ENCODE measurements at regions not wholly inside any gene's neighbourhood (a gene's known extent, or its start where the extent isn't known, plus 50 kb on each side); places are given as distances from the start of the nearest gene placed in this dataset.

DNA sequence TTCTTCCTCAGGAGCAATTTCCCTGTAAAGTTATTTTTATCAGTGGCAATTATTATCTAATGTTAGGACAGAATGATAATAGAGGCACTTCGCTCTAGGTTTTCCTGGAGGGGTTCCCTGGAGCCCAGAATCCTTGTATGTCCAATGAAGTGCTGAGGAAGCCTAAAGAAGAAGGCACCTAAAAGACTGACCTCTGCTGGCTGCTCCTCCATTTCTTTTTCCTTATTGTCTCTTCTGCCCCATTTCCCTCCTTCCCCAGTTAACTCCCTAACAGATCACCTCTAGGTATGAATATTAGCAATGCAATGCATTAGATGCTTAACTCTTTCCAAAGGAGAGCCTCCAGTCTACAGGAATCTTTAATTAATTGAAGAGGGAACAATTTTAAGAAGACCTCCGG, 985.4 kb downstream of the DIAPH3 start:
- Histone ChIP-seq H3K27me3 (ENCODE audit: low read length) (no peaks in the 10 kb centered on the region), H3K36me3 (ENCODE audit: insufficient read depth, low read length) (no peaks in the 10 kb centered on the region), H2AFZ (ENCODE audit: low read length) (no peak overlapping the region), H3K4me1 (ENCODE audit: low read length) (no peaks in the 10 kb centered on the region), H3K27ac (ENCODE audit: low read length) (no peak overlapping the region), H3K9me3 (ENCODE audit: low read length) (no peaks in the 10 kb centered on the region), H3K4me3 (ENCODE audit: low read length) (no peak overlapping the region), H3K9ac (ENCODE audit: low read length) (no peak overlapping the region), H3K9me2 (replicated peaks; ENCODE audit: insufficient read depth, low read length) (no peaks in the 10 kb centered on the region), H3K79me2 (ENCODE audit: low read length) (no peaks in the 10 kb centered on the region), H4K20me1 (ENCODE audit: insufficient read depth, low read depth, low read length) (no peaks in the 10 kb centered on the region), H3K4me2 (ENCODE audit: low read depth, low read length, poor library complexity, severe bottlenecking) (no peak overlapping the region)
- DNase-seq, result no peak

GRCh38 chr13:59182241-59182640, 981.5 kb downstream of the DIAPH3 start:
- H3K9ac ChIP-seq (ENCODE audit: low read length), result no peak overlapping the region
- no peaks in the 10 kb centered on the region for H4K20me1 ChIP-seq (ENCODE audit: insufficient read depth, low read depth, low read length)
- H3K9me2 ChIP-seq (replicated peaks; ENCODE audit: insufficient read depth, low read length), result no peaks in the 10 kb centered on the region
- H3K4me3 ChIP-seq (ENCODE audit: low read length), result no peak overlapping the region
- no peak for DNase-seq
- H3K9me3 ChIP-seq (ENCODE audit: low read length), result peaks cover 4% of the 10 kb centered on the region; the same call in 1 of the 2 replicates
- no peak overlapping the region for H3K4me2 ChIP-seq (ENCODE audit: low read depth, low read length, poor library complexity, severe bottlenecking)
- H2AFZ ChIP-seq (ENCODE audit: low read length), result no peak overlapping the region
- no peaks in the 10 kb centered on the region for H3K4me1 ChIP-seq (ENCODE audit: low read length)
- H3K27me3 ChIP-seq (ENCODE audit: low read length), result no peaks in the 10 kb centered on the region
- no peaks in the 10 kb centered on the region for H3K36me3 ChIP-seq (ENCODE audit: insufficient read depth, low read length)
- H3K79me2 ChIP-seq (ENCODE audit: low read length), result no peaks in the 10 kb centered on the region
- no peak overlapping the region for H3K27ac ChIP-seq (ENCODE audit: low read length)

- DNase-seq, result no peak
- no peak overlapping the region for H2AFZ ChIP-seq (ENCODE audit: low read length)
- H3K9me2 ChIP-seq (replicated peaks; ENCODE audit: insufficient read depth, low read length), result no peaks in the 10 kb centered on the region
- no peak overlapping the region for H3K4me2 ChIP-seq (ENCODE audit: low read depth, low read length, poor library complexity, severe bottlenecking)
- no peaks in the 10 kb centered on the region for H4K20me1 ChIP-seq (ENCODE audit: insufficient read depth, low read depth, low read length)
- no peak overlapping the region for H3K9ac ChIP-seq (ENCODE audit: low read length)
- H3K9me3 ChIP-seq (ENCODE audit: low read length), result no peaks in the 10 kb centered on the region
- H3K4me1 ChIP-seq (ENCODE audit: low read length), result no peaks in the 10 kb centered on the region
- H3K27me3 ChIP-seq (ENCODE audit: low read length), result no peaks in the 10 kb centered on the region
- H3K79me2 ChIP-seq (ENCODE audit: low read length), result no peaks in the 10 kb centered on the region
- H3K4me3 ChIP-seq (ENCODE audit: low read length), result no peak overlapping the region
- H3K27ac ChIP-seq (ENCODE audit: low read length), result no peak overlapping the region
- no peaks in the 10 kb centered on the region for H3K36me3 ChIP-seq (ENCODE audit: insufficient read depth, low read length)
Measured at GRCh38 chr13:59197397-59197796, 966.3 kb downstream of the DIAPH3 start.

DNA sequence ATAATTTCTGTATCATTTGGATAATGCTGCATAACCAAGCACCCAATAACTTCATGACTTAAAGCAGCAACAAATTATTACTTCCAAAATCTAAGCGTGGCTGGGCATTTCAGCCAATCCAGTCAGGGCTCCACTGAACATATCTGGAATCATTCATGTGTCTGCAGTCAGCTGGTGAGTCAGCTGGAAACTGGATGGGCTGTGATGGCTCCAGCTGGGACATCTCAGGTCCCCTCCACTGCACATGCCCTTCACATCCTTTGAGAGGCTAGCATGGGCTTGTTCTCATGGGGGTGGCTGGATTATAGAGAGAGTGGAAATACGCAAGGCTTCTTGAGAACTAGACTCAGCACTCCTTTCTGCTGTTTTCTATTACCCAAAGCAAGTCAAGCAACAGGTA, 961.9 kb downstream of the DIAPH3 start:
- Histone ChIP-seq H4K20me1 (ENCODE audit: insufficient read depth, low read depth, low read length) (no peaks in the 10 kb centered on the region), H3K4me3 (ENCODE audit: low read length) (no peak overlapping the region), H3K36me3 (ENCODE audit: insufficient read depth, low read length) (no peaks in the 10 kb centered on the region), H3K9me3 (ENCODE audit: low read length) (no peaks in the 10 kb centered on the region), H3K79me2 (ENCODE audit: low read length) (no peaks in the 10 kb centered on the region), H3K27me3 (ENCODE audit: low read length) (no peaks in the 10 kb centered on the region), H3K9ac (ENCODE audit: low read length) (no peak overlapping the region), H3K4me1 (ENCODE audit: low read length) (no peaks in the 10 kb centered on the region), H3K27ac (ENCODE audit: low read length) (no peak overlapping the region), H3K9me2 (replicated peaks; ENCODE audit: insufficient read depth, low read length) (no peaks in the 10 kb centered on the region), H3K4me2 (ENCODE audit: low read depth, low read length, poor library complexity, severe bottlenecking) (no peak overlapping the region), H2AFZ (ENCODE audit: low read length) (no peak overlapping the region)
- no peak for DNase-seq

GRCh38 chr13:59203855-59204254, 959.9 kb downstream of the DIAPH3 start:
- Histone ChIP-seq H3K36me3 (ENCODE audit: insufficient read depth, low read length) (no peaks in the 10 kb centered on the region), H3K79me2 (ENCODE audit: low read length) (no peaks in the 10 kb centered on the region), H3K9ac (ENCODE audit: low read length) (no peak overlapping the region), H2AFZ (ENCODE audit: low read length) (no peak overlapping the region), H3K27me3 (ENCODE audit: low read length) (no peaks in the 10 kb centered on the region), H3K4me1 (ENCODE audit: low read length) (no peaks in the 10 kb centered on the region), H3K4me2 (ENCODE audit: low read depth, low read length, poor library complexity, severe bottlenecking) (no peak overlapping the region), H4K20me1 (ENCODE audit: insufficient read depth, low read depth, low read length) (no peaks in the 10 kb centered on the region), H3K9me3 (ENCODE audit: low read length) (no peaks in the 10 kb centered on the region), H3K27ac (ENCODE audit: low read length) (no peak overlapping the region), H3K4me3 (ENCODE audit: low read length) (no peak overlapping the region), H3K9me2 (replicated peaks; ENCODE audit: insufficient read depth, low read length) (no peaks in the 10 kb centered on the region)
- no peak for DNase-seq

- no peaks in the 10 kb centered on the region for H3K79me2 ChIP-seq (ENCODE audit: low read length)
- H3K9me3 ChIP-seq (ENCODE audit: low read length), result no peaks in the 10 kb centered on the region
- no peak for DNase-seq
- no peak overlapping the region for H3K4me3 ChIP-seq (ENCODE audit: low read length)
- no peaks in the 10 kb centered on the region for H3K4me1 ChIP-seq (ENCODE audit: low read length)
- no peak overlapping the region for H3K9ac ChIP-seq (ENCODE audit: low read length)
- no peak overlapping the region for H2AFZ ChIP-seq (ENCODE audit: low read length)
- no peak overlapping the region for H3K4me2 ChIP-seq (ENCODE audit: low read depth, low read length, poor library complexity, severe bottlenecking)
- no peak overlapping the region for H3K27ac ChIP-seq (ENCODE audit: low read length)
- no peaks in the 10 kb centered on the region for H3K36me3 ChIP-seq (ENCODE audit: insufficient read depth, low read length)
- no peaks in the 10 kb centered on the region for H3K9me2 ChIP-seq (replicated peaks; ENCODE audit: insufficient read depth, low read length)
- H3K27me3 ChIP-seq (ENCODE audit: low read length), result no peaks in the 10 kb centered on the region
- no peaks in the 10 kb centered on the region for H4K20me1 ChIP-seq (ENCODE audit: insufficient read depth, low read depth, low read length)
Measured at GRCh38 chr13:59205501-59205900, 958.2 kb downstream of the DIAPH3 start.

- H3K4me2 ChIP-seq (ENCODE audit: low read depth, low read length, poor library complexity, severe bottlenecking), result no peak overlapping the region
- no peaks in the 10 kb centered on the region for H3K79me2 ChIP-seq (ENCODE audit: low read length)
- no peak for DNase-seq
- no peaks in the 10 kb centered on the region for H4K20me1 ChIP-seq (ENCODE audit: insufficient read depth, low read depth, low read length)
- no peaks in the 10 kb centered on the region for H3K4me1 ChIP-seq (ENCODE audit: low read length)
- no peaks in the 10 kb centered on the region for H3K9me3 ChIP-seq (ENCODE audit: low read length)
- H2AFZ ChIP-seq (ENCODE audit: low read length), result no peak overlapping the region
- no peak overlapping the region for H3K9ac ChIP-seq (ENCODE audit: low read length)
- H3K4me3 ChIP-seq (ENCODE audit: low read length), result no peak overlapping the region
- H3K36me3 ChIP-seq (ENCODE audit: insufficient read depth, low read length), result no peaks in the 10 kb centered on the region
- no peaks in the 10 kb centered on the region for H3K9me2 ChIP-seq (replicated peaks; ENCODE audit: insufficient read depth, low read length)
- no peak overlapping the region for H3K27ac ChIP-seq (ENCODE audit: low read length)
- H3K27me3 ChIP-seq (ENCODE audit: low read length), result no peaks in the 10 kb centered on the region
Measured at GRCh38 chr13:59208405-59209195, 955.1 kb downstream of the DIAPH3 start.

DNA sequence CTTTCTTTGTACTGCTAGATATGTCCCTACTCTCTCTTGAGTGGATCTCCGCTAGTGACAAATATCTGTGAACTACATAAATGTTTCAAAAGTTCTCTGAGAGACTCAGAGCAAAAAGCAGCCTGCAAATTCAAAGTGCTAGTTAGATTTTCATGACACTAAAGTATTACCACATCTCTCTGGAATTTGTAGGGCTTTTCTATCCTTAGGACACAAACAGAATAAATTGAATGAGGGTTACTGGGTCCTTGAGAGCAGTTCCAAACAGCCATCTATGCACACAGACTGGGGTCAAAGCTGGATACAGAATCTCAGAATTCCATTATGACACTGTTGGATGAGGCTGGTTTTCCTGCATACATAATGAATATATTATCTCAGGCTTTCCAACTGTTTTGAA, 953.2 kb downstream of the DIAPH3 start:
- Histone ChIP-seq H3K36me3 (ENCODE audit: insufficient read depth, low read length) (no peaks in the 10 kb centered on the region), H3K79me2 (ENCODE audit: low read length) (no peaks in the 10 kb centered on the region), H3K4me3 (ENCODE audit: low read length) (no peak overlapping the region), H3K9me3 (ENCODE audit: low read length) (no peaks in the 10 kb centered on the region), H3K4me1 (ENCODE audit: low read length) (no peaks in the 10 kb centered on the region), H3K9me2 (replicated peaks; ENCODE audit: insufficient read depth, low read length) (no peaks in the 10 kb centered on the region), H3K9ac (ENCODE audit: low read length) (no peak overlapping the region), H3K27ac (ENCODE audit: low read length) (no peak overlapping the region), H3K27me3 (ENCODE audit: low read length) (no peaks in the 10 kb centered on the region), H4K20me1 (ENCODE audit: insufficient read depth, low read depth, low read length) (no peaks in the 10 kb centered on the region), H2AFZ (ENCODE audit: low read length) (no peak overlapping the region), H3K4me2 (ENCODE audit: low read depth, low read length, poor library complexity, severe bottlenecking) (no peak overlapping the region)
- no peak for DNase-seq
